ENCODE measurements at regions not wholly inside any gene's neighbourhood (a gene's known extent, or its start where the extent isn't known, plus 50 kb on each side); places are given as distances from the start of the nearest gene placed in this dataset.

- no peak for DNase-seq
These were observed 375.2 kb downstream of the FSCB start for GRCh38 chr14:44131861-44132260.

DNA sequence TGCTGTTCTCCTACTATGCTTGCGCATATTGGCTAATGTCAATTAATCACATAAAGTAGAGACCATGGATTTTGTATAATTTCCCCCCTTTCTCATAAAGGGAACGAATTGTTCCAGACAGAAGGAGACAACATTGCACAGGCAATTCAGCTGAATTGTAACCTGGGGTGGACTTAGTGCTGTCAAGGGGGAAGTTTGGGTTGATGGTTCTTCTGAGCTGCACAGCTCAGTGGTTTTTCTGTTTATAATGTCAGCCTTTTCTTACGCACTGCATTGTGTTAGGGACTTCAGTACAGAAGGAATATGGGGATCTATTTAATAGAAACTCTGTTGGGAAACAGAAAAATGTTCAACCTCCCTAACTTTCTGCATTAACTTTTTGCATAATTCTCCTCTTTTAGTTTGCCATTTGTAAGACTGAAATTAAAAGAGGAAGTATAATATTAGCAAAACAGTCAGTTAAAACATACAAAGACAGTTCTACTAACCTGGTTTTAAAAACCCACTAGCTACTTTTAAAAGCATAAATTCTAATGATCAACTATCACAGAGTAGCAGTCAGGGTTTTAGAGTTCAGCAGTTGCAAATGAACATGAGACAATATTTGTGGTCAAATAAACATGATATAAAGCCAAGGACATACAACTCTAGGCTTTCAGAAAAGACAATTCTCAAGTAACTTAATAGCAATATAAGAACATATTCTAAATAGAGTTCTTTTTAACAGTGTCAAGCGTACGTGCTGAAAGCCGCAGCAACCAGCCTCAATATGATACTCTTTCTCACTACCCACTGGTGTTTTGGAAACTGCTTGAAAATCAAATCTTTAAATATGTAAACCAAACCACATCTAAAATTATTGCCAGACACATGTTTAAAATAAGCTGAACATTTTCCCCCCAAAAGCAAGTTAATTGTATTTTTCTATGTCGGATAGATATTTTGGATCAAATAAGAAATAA lies 393.0 kb downstream of the FSCB start:
- no peak for DNase-seq

- no peak for DNase-seq
These were observed 394.2 kb downstream of the FSCB start for GRCh38 chr14:44112774-44113460.

- no peak for DNase-seq
These were observed 398.0 kb downstream of the FSCB start for GRCh38 chr14:44109036-44109435.

GRCh38 chr14:44108601-44109000 lies 398.5 kb downstream of the FSCB start:
- DNase-seq = no peak

GRCh38 chr14:44107156-44107555 lies 399.9 kb downstream of the FSCB start:
- DNase-seq = no peak

- DNase-seq = no peak
These were observed 407.2 kb downstream of the FSCB start for GRCh38 chr14:44099743-44100488.

DNA sequence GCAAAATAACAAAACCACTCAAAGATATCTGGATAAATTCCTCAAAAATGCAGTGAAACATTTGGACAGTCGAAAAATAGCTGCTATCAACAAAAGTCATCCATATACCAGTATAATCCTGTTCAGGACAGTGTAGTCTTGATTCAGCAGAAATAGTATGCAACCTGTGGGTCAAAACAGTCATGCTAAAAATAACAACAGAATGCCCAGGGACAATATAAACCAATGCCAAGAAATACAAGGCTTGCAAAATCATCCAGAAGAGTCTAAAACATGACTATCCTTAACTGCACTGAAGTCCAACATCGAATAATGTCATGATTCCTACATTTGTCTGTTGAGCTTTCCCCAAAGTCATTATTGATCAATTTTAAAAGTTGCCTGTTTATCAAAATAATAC lies 425.9 kb downstream of the FSCB start:
- no peak for DNase-seq

- DNase-seq = no peak
These were observed 437.0 kb downstream of the FSCB start for GRCh38 chr14:44070046-44070445.

DNA sequence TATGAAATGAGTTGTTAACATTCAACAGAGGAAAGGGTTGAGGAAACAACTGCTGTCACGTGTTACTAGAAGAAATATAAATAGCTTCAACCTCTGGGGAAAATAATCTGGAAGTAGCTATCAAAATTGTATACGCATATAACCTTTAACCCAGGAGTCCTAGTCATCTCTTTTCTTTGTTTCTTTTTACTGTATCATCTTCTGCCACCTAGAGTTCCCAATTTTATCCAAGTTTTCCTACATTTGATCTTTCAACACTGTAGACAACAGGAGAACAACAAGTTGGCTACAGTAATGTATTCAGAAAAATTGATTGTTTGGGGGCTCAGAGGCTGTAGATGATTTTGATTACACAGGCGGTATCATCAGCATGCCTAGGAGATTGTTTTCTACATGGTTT lies 453.7 kb downstream of the FSCB start:
- no peak for DNase-seq

GRCh38 chr14:44041700-44042099 lies 465.4 kb downstream of the FSCB start:
- DNase-seq = no peak

DNA sequence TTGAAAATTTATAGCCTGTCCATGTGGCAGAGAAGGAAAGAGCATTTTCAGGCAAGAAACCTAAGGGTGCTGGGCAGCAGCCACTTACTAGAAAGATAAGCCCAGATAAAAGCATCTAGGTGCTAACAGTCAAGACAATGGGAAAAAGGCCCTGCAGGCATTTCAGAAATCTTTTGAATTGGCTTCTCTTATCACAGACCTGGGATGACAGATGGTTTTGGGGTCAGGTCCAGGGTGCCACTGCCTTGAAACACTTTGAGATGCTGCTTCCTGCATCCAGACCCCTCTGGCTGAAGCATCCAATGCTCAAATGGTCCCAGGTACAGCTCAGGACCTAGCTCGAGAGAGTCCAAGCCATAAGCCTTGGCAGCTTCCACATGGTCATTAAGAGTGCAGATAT lies 466.5 kb downstream of the FSCB start:
- no peak for DNase-seq

DNA sequence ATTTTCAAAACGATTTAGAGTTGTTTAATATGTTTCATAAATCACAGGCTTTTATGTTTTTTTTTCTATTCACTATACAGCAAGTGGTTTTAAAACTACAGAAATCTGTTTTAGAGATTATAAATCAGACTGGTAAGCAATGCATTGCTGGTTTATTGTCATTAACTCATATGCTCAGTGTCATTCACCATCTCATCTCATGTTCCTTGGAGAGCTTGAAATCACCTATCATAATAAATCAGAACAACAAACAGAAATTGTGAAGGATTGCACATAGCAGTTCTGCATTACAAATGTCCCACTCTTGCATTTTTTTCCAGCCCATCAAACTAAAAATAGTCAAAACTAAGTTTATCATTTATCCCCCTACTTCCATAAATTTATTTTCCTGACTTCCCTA lies 470.8 kb downstream of the FSCB start:
- no peak for DNase-seq

- DNase-seq = no peak
These were observed 471.4 kb downstream of the FSCB start for GRCh38 chr14:44035707-44036106.

DNA sequence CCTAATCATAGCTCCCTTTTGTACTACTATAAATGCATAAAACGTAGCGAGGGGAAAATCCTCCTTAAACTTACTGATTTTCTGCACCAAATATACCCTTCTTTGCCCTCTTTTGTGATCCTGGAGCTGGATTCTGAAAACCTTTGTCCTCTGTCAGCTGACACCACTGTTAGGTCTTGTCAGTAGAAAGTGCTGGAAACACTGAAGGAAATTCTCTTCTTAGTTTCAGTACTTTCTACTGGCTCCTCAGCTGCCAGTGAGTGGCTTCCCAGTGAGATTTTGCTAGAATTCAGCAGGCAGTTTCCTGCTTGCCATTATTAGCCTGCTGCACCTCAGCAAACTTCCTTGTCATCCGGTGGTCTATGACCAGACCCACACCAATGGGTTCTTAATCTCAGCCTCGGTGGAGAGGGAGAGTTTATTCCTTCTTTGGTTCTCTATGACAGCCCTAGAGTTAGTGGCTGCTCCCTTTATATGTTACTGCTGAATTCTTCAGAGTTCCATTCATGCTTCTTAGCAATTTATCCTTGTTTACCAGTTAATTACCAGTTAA lies 476.2 kb downstream of the FSCB start:
- DNase-seq = no peak

- no peak for DNase-seq
These were observed 477.1 kb downstream of the FSCB start for GRCh38 chr14:44029933-44030332.

DNA sequence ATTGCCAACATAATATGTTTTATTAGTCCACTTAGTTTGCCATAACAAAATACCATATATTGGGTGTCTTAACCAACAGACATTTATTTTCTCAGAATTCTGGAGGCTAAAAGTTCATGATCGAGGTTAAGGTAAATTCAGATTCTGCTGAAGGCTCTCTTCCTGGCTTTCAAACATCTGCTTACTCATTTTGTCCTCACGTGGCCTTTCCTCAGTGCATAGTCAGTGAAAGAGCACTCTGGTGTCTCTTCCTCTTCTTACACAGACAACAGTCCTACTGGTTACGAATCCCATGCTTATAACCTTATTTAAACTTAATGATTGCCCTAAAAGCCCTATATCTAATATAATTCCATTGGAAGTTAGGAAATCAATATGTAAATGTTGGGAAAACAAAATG lies 479.7 kb downstream of the FSCB start:
- DNase-seq = no peak

DNA sequence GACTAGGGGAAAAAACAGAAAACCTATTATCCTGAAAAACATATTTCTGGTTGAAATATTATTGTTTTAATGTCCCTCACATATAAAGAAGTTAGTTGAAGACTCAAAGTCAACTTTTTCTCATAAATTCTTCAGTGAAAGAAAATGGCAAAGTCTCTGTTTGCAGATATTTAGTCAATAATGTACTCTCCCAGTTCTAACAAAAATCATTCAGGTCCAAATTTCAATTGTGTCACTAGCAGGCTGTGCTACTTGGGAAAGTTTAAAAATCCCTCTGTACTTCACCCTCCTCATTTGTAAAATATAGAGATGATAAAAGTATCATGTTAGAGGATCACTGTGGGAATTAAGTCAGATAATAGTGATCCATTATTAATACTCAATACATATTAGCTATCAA lies 496.5 kb downstream of the FSCB start:
- DNase-seq = no peak

DNA sequence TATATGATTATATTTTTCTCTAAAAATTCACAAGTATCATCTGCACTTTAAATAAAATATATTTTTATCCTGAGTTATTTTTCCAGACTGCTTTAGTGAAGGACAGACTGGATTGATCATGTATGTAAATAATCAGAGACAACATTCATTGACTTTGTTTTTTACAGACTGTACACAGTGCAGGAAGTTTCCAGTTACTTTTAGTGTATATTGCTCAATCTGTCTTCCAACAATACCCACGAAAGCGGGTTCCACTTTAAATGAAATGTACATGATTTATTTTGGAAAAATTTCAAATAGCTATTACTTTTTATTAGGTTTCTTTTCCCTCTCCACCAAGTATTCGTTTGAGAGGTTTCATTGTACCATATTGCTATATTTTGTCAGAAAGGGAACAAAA lies 497.0 kb downstream of the FSCB start:
- DNase-seq = no peak

- no peak for DNase-seq
These were observed 497.4 kb downstream of the FSCB start for GRCh38 chr14:44009642-44010041.

GRCh38 chr14:43988989-43989388 lies 518.1 kb downstream of the FSCB start:
- no peak for DNase-seq

- DNase-seq = no peak
These were observed 523.4 kb downstream of the FSCB start for GRCh38 chr14:43983721-43984120.

DNA sequence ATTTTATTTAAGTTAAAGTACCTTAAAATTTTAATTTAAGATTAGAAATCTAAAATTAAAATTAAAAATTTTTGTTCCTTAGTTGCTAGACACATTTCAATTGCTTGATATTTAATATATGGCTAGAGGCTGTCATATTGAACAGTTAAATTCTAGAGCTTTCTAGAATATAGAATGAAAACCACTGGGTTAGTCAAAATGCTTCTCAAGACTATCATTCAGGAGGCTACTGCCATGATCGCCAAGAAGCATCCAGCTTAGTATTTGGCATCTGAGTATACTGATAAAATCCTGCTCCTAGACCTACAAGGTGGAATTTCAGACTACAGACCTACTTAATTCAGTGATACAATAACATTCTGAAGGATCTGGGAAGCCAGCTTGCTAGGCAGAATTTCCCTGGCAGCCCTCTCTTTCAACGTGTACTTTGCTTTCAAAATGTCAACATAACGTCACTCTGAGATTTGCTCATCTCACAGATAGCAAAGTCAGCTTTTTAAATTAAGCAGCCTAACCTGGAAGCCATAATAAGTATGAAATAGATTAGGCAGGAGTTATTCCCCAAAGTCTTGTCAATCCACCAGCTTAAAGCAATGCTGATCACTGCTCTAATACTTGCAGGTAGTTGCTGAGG lies 525.8 kb downstream of the FSCB start:
- no peak for DNase-seq
